HCT116 (cell line): ENCODE measurements at regions not wholly inside any gene's neighbourhood (a gene's known extent, or its start where the extent isn't known, plus 50 kb on each side); places are given as distances from the start of the nearest gene placed in this dataset.

Experiments
- CEBPB ChIP-seq: IDR thresholded peaks from 2 replicates; pipeline ENCODE4 v1.6.1; 2012; ENCODE audit warnings: low read depth
- POLR2A ChIP-seq: IDR thresholded peaks from 2 replicates; pipeline ENCODE4 v1.7.0; 2011; ENCODE audit warnings: borderline replicate concordance; ENCODE audit not compliant: insufficient read depth, insufficient read length; ENCODE audit errors: extremely low read depth
- YY1 ChIP-seq: IDR thresholded peaks from 2 replicates; pipeline ENCODE4 v1.6.1; 2011; ENCODE audit warnings: low read length, low read depth, moderate library complexity, mild to moderate bottlenecking; ENCODE audit not compliant: insufficient replicate concordance; ENCODE audit errors: extremely low read depth
- TF ChIP-seq, protein P1 (sequence below), 3 experiments: fragments of 200-600 bp in 1 of 3; sonication (generic) in 1 of 3; IDR thresholded peaks in 2 of 3; conservative IDR thresholded peaks in 1 of 3; 2 replicates each; pipeline ENCODE4 v1.5.1; 2012 to 2017; ENCODE audit warnings: low read depth in 2 of 3, low read length in 2 of 3, antibody characterized with exemption in 1 of 3, borderline replicate concordance in 1 of 3, control low read depth in 1 of 3, mild to moderate bottlenecking in 1 of 3, mixed read lengths in 1 of 3, mixed run types in 1 of 3, moderate library complexity in 1 of 3; ENCODE audit not compliant: insufficient read depth in 1 of 3

DNA sequence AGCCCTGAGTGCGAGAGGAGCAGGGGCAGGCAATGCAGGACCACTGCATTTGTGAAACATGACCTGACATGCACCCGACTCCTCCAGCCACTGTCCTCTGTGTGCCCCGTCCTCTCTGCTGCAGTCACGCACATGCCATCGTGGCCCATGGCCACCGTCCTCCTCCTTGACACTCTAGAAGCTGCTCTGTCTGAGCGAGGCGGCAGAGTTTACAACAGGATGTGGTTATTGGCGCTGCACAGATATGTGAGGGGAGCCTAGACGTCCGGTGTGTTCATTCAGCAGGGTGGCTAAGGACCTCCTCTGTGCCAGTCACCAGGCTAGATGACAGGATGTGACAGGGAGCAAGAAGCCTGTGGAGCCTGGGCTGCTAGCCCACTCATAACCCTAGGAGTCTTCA lies 277.8 kb downstream of the FOXO1 start:
- TF ChIP-seq, protein P1, sequence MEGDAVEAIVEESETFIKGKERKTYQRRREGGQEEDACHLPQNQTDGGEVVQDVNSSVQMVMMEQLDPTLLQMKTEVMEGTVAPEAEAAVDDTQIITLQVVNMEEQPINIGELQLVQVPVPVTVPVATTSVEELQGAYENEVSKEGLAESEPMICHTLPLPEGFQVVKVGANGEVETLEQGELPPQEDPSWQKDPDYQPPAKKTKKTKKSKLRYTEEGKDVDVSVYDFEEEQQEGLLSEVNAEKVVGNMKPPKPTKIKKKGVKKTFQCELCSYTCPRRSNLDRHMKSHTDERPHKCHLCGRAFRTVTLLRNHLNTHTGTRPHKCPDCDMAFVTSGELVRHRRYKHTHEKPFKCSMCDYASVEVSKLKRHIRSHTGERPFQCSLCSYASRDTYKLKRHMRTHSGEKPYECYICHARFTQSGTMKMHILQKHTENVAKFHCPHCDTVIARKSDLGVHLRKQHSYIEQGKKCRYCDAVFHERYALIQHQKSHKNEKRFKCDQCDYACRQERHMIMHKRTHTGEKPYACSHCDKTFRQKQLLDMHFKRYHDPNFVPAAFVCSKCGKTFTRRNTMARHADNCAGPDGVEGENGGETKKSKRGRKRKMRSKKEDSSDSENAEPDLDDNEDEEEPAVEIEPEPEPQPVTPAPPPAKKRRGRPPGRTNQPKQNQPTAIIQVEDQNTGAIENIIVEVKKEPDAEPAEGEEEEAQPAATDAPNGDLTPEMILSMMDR (IDR thresholded peaks at IDR 0.05 in 2 of 3, conservative IDR thresholded peaks at IDR 0.05 in 1 of 3; ENCODE audit: borderline replicate concordance in 1 of 3, insufficient read depth in 1 of 3, low read depth in 2 of 3, low read length in 2 of 3) = no peak
- TF ChIP-seq YY1 (no peak), POLR2A (no peak), CEBPB (no peak)
